ENCODE measurements at regions not wholly inside any gene's neighbourhood (a gene's known extent, or its start where the extent isn't known, plus 50 kb on each side); places are given as distances from the start of the nearest gene placed in this dataset.

GRCh38 chr2:120822933-120823332 is 87.3 kb downstream of the GLI2 start:
- no peaks in the 10 kb centered on the region for H3K9me3 ChIP-seq (ENCODE audit: severe bottlenecking)
- H3K4me3 ChIP-seq (ENCODE audit: low read depth, low read length) = no peak overlapping the region
- TF ChIP-seq CTCF (IDR thresholded peaks at IDR 0.05; ENCODE audit: low read depth, low read length) = no peak
- no peaks in the 10 kb centered on the region for H3K36me3 ChIP-seq
- no peak overlapping the region for H3K27ac ChIP-seq
- no peaks in the 10 kb centered on the region for H3K27me3 ChIP-seq (ENCODE audit: insufficient read depth, low read depth, severe bottlenecking)
- no peak for DNase-seq

GRCh38 chr2:120823551-120823950 is 87.9 kb downstream of the GLI2 start:
- Histone ChIP-seq H3K27ac (no peak overlapping the region), H3K27me3 (ENCODE audit: insufficient read depth, low read depth, severe bottlenecking) (no peaks in the 10 kb centered on the region), H3K36me3 (no peaks in the 10 kb centered on the region), H3K4me3 (ENCODE audit: low read depth, low read length) (no peak overlapping the region), H3K9me3 (ENCODE audit: severe bottlenecking) (no peaks in the 10 kb centered on the region)
- no peak for DNase-seq
- TF ChIP-seq CTCF (IDR thresholded peaks at IDR 0.05; ENCODE audit: low read depth, low read length) = no peak

- no peaks in the 10 kb centered on the region for H3K36me3 ChIP-seq
- no peak for DNase-seq
- no peak overlapping the region for H3K4me3 ChIP-seq (ENCODE audit: low read depth, low read length)
- H3K9me3 ChIP-seq (ENCODE audit: severe bottlenecking) = no peaks in the 10 kb centered on the region
- H3K27ac ChIP-seq = no peak overlapping the region
- no peak for TF ChIP-seq CTCF (IDR thresholded peaks at IDR 0.05; ENCODE audit: low read depth, low read length)
- H3K27me3 ChIP-seq (ENCODE audit: insufficient read depth, low read depth, severe bottlenecking) = no peaks in the 10 kb centered on the region
Observed at GRCh38 chr2:120824246-120824645, 88.6 kb downstream of the GLI2 start.

GRCh38 chr2:120825370-120826259 is 89.9 kb downstream of the GLI2 start:
- DNase-seq = peak; percentile 78

GRCh38 chr2:120826260-120826648 is 90.6 kb downstream of the GLI2 start:
- Histone ChIP-seq H3K4me3 (ENCODE audit: low read depth, low read length) (no peak overlapping the region), H3K27me3 (ENCODE audit: insufficient read depth, low read depth, severe bottlenecking) (no peaks in the 10 kb centered on the region), H3K27ac (no peak overlapping the region), H3K36me3 (no peaks in the 10 kb centered on the region), H3K9me3 (ENCODE audit: severe bottlenecking) (no peaks in the 10 kb centered on the region)
- no peak for DNase-seq
- TF ChIP-seq CTCF (IDR thresholded peaks at IDR 0.05; ENCODE audit: low read depth, low read length) = no peak

More at GRCh38 chr2:120825370-120826259, 89.9 kb downstream of the GLI2 start:
- Histone ChIP-seq H3K9me3 (ENCODE audit: severe bottlenecking) (no peaks in the 10 kb centered on the region), H3K36me3 (no peaks in the 10 kb centered on the region), H3K27me3 (ENCODE audit: insufficient read depth, low read depth, severe bottlenecking) (no peaks in the 10 kb centered on the region), H3K4me3 (ENCODE audit: low read depth, low read length) (no peak overlapping the region), H3K27ac (no peak overlapping the region)
- 0 out of 2 replicates have a peak, but pooled peaks have one; percentile 0 for TF ChIP-seq CTCF (IDR thresholded peaks at IDR 0.05; ENCODE audit: low read depth, low read length)
